Kidney (tissue), 13 donors: ENCODE measurements at regions not wholly inside any gene's neighbourhood (a gene's known extent, or its start where the extent isn't known, plus 50 kb on each side); places are given as distances from the start of the nearest gene placed in this dataset.
A peak's percentile ranks its signal among the peaks of the same experiment; 100 is the strongest.

ENCODE experiments used
- DNase-seq, 5 donors: peaks; one replicate each; pipeline ENCODE4 v3.0.0-alpha.2; 2013 to 2020
- FAIRE-seq: peaks from 2 replicates; lab custom pipeline; 2012; peaks lifted over from hg19 to GRCh38; lab: Jason Lieb, UNC
- H3K27ac ChIP-seq, 2 donors: one replicate each; pipeline ENCODE4 v1.7.0; 2013; ENCODE audit warnings: low read depth in 2 of 2, low read length in 2 of 2, inconsistent platforms in 1 of 2
- H3K27me3 ChIP-seq: one replicate; pipeline ENCODE4 v1.7.1; 2013; ENCODE audit warnings: low read length, inconsistent platforms; ENCODE audit not compliant: control insufficient read depth, insufficient read depth
- H3K36me3 ChIP-seq, 3 donors: one replicate each; pipeline versions ENCODE4 v1.7.0 to v1.7.1; 2013; ENCODE audit warnings: low read length in 3 of 3, control low read depth in 1 of 3, inconsistent platforms in 1 of 3; ENCODE audit not compliant: insufficient read depth in 3 of 3, control insufficient read depth in 2 of 3
- H3K4me1 ChIP-seq, 3 donors: one replicate each; pipeline versions ENCODE4 v1.7.0 to v1.7.1; 2013; ENCODE audit warnings: low read length in 3 of 3, inconsistent platforms in 1 of 3, low read depth in 1 of 3; ENCODE audit not compliant: control insufficient read depth in 2 of 3, insufficient read depth in 2 of 3
- H3K4me3 ChIP-seq, 3 donors: one replicate each; pipeline versions ENCODE4 v1.7.0 to v1.8.1; 2013; ENCODE audit warnings: low read length in 3 of 3, control low read depth in 1 of 3, inconsistent platforms in 1 of 3
- H3K9ac ChIP-seq, 3 donors: one replicate each; pipeline versions ENCODE4 v1.7.0 to v1.7.1; 2013; ENCODE audit warnings: low read length in 3 of 3, control low read depth in 1 of 3, inconsistent platforms in 1 of 3
- H3K9me3 ChIP-seq, 3 donors: one replicate each; pipeline versions ENCODE4 v1.7.0 to v1.7.1; 2013; ENCODE audit warnings: low read length in 3 of 3, control low read depth in 1 of 3, inconsistent platforms in 1 of 3; ENCODE audit not compliant: control insufficient read depth in 2 of 3, insufficient read depth in 1 of 3
- CTCF ChIP-seq: IDR thresholded peaks from 3 replicates; pipeline ENCODE4 v1.5.1; 2012; ENCODE audit warnings: mild to moderate bottlenecking, moderate library complexity, borderline replicate concordance; ENCODE audit not compliant: insufficient read depth; ENCODE audit errors: extremely low read depth
- intact Hi-C: fragments of 100-400 bp; cut with DNase I; formaldehyde crosslinking; loops from one replicate; pipeline ENCODE4 v1.11.1; 2022
- donor health status: control.
- donor health status: control.
- donor health status: control.
- donor health status: control.
- donor health status: control.
- donor health status: DM: yes; HTN: yes; CAD: no.
- donor health status: Normal renal cell carcinoma (clear cell type).

DNA sequence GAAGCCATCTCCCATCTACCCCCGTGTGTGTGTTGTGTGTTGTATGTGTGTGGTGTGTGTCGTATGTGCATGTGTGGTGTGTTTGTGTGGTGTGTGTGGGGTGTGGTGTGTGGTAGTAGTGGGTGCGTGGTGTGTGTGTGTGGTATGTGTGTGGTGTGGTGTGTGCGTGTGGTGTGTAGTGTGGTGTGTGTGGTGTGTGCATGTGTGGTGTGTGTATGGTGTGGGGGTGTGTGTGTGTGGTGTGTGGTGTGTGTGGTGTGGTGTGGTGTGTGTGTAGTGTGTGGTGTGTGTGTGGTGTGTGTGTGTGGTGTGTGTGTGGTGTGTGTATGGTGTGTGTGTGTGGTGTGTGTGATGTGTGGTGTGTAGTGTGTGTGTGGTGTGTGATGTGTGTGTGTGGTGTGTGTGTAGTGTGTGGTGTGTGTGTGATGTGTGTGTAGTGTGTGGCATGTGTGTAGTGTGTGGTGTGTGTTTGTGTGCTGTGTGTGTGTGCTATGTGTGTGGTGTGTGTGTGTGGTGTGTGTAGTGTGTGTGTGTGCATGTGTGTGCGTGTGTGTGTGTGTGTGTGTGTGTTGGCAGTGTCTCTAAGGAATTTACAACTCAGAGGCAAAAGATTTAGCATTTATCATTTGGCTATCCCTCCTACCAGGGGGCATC is 156.3 kb upstream of the TMEM108 start:
- DNase-seq = no peak
- no peak for FAIRE-seq

GRCh38 chr3:132880986-132881385 is 157.2 kb upstream of the TMEM108 start:
- Histone ChIP-seq H3K27me3 (no peaks in the 10 kb centered on the region), H3K27ac (no peak overlapping the region), H3K4me1 (no peaks in the 10 kb centered on the region), H3K9ac (no peak overlapping the region), H3K36me3 (no peaks in the 10 kb centered on the region), H3K9me3 (no peaks in the 10 kb centered on the region), H3K4me3 (no peak overlapping the region)
- no peak for DNase-seq
- TF ChIP-seq CTCF = no peak
- intact Hi-C loops = no loop called here
- no peak for FAIRE-seq

More for the DNA sequence above, 156.3 kb upstream of the TMEM108 start:
- no peak for TF ChIP-seq CTCF
- no peaks in the 10 kb centered on the region for H3K4me1 ChIP-seq
- no peak overlapping the region for H3K27ac ChIP-seq
- peak overlapping the region in 1 of 3 donors; percentile 9 for H3K4me3 ChIP-seq
- intact Hi-C loops = no loop called here
- H3K27me3 ChIP-seq = no peaks in the 10 kb centered on the region
- H3K9me3 ChIP-seq = no peaks in the 10 kb centered on the region
- H3K36me3 ChIP-seq = no peaks in the 10 kb centered on the region
- no peak overlapping the region for H3K9ac ChIP-seq

- TF ChIP-seq CTCF = no peak
- Histone ChIP-seq H3K4me1 (no peaks in the 10 kb centered on the region), H3K27me3 (no peaks in the 10 kb centered on the region), H3K36me3 (no peaks in the 10 kb centered on the region), H3K4me3 (no peak overlapping the region), H3K9me3 (no peaks in the 10 kb centered on the region), H3K9ac (no peak overlapping the region), H3K27ac (no peak overlapping the region)
- peak in 3 of 5 donors; percentile 17 to 55 (median 48) for DNase-seq
- intact Hi-C loops = no loop called here
- no peak for FAIRE-seq
These were observed 157.4 kb upstream of the NPHP3 start for GRCh38 chr3:132879656-132880055.

- no peak for FAIRE-seq
- Histone ChIP-seq H3K4me1 (no peaks in the 10 kb centered on the region), H3K9me3 (no peaks in the 10 kb centered on the region), H3K36me3 (no peaks in the 10 kb centered on the region), H3K9ac (no peak overlapping the region), H3K27ac (no peak overlapping the region), H3K27me3 (no peaks in the 10 kb centered on the region), H3K4me3 (no peak overlapping the region)
- intact Hi-C loops = no loop called here
- no peak for DNase-seq
- TF ChIP-seq CTCF = no peak
These were observed 152.5 kb upstream of the NPHP3 start for GRCh38 chr3:132874701-132875100.
